ENCODE measurements at regions not wholly inside any gene's neighbourhood (a gene's known extent, or its start where the extent isn't known, plus 50 kb on each side); places are given as distances from the start of the nearest gene placed in this dataset.

- Mint-ChIP-seq H3K27me3 (no peaks in the 10 kb centered on the region), H3K4me1 (no peaks in the 10 kb centered on the region), H3K4me3 (no peak overlapping the region), H3K36me3 (peaks cover 0 to 3% (median 0%) of the 10 kb centered on the region in 5 donors), H3K27ac (no peak overlapping the region), H3K9me3 (peaks cover 0 to 3% (median 0%) of the 10 kb centered on the region in 11 donors)
- H3K4me1 ChIP-seq (ENCODE audit: control insufficient read depth in 2 of 2, insufficient read depth in 2 of 2, low read length in 2 of 2), result no peaks in the 10 kb centered on the region
- ATAC-seq, result no peak
- H3K9me3 ChIP-seq (ENCODE audit: control insufficient read depth in 2 of 3, low read length in 3 of 3), result no peaks in the 10 kb centered on the region
- CTCF ChIA-PET, result no interaction called here
- H3K27ac ChIP-seq (ENCODE audit: low read depth, low read length), result no peak overlapping the region
- no peak overlapping the region for H3K4me3 ChIP-seq (ENCODE audit: low read length)
- POLR2A ChIA-PET, result no interaction called here
- H3K36me3 ChIP-seq (ENCODE audit: control insufficient read depth in 2 of 3, insufficient read depth in 3 of 3, low read length in 3 of 3), result no peaks in the 10 kb centered on the region
- DNase-seq, result no peak
- intact Hi-C loops (cut with micrococcal nuclease), result no loop called here
- no peaks in the 10 kb centered on the region for H3K27me3 ChIP-seq (ENCODE audit: control insufficient read depth in 2 of 2, insufficient read depth in 2 of 2, low read length in 2 of 2)
Measured at GRCh38 chr3:176416870-176417269, 780.4 kb downstream of the TBL1XR1 start.

DNA sequence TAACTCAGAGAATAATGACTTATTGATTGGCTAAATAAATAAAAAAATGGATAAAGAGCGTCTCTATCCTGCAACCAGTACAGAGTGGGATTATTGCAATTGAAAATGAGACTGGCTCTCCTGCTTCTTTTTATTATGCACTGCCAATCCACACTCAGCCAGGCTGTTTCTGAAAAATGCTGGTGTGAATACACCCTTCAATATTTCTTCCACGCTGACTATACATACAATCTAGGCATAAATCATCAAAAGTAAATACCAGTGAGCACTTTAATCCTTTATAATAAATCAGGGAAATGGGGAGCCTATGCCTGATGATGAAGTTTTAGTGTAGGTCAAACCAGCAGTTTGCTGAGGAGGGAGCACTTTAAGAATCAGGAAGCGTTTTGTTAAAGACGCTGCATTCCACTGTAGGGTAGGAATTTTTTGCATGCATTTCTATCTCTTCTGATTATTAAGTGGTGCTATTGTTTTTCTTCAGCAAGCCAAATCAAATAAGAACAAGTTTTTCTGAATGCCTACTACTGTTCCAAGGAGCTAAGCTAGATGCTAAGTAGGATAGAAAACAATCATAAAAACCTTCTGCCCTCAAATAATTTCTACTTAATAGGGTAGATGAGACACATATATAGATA is 781.5 kb downstream of the TBL1XR1 start:
- ATAC-seq (no peak), DNase-seq (no peak)
- Mint-ChIP-seq H3K4me1 (no peaks in the 10 kb centered on the region), H3K4me3 (no peak overlapping the region), H3K27me3 (no peaks in the 10 kb centered on the region), H3K27ac (no peak overlapping the region), H3K36me3 (peaks cover 0 to 3% (median 0%) of the 10 kb centered on the region in 5 donors), H3K9me3 (peaks cover 0 to 3% (median 0%) of the 10 kb centered on the region in 11 donors)
- H3K4me1 ChIP-seq (ENCODE audit: control insufficient read depth in 2 of 2, insufficient read depth in 2 of 2, low read length in 2 of 2), result no peaks in the 10 kb centered on the region
- no peak overlapping the region for H3K4me3 ChIP-seq (ENCODE audit: low read length)
- CTCF ChIA-PET, result no interaction called here
- POLR2A ChIA-PET, result no interaction called here
- no peaks in the 10 kb centered on the region for H3K9me3 ChIP-seq (ENCODE audit: control insufficient read depth in 2 of 3, low read length in 3 of 3)
- intact Hi-C loops (cut with micrococcal nuclease), result no loop called here
- H3K27ac ChIP-seq (ENCODE audit: low read depth, low read length), result no peak overlapping the region
- no peaks in the 10 kb centered on the region for H3K36me3 ChIP-seq (ENCODE audit: control insufficient read depth in 2 of 3, insufficient read depth in 3 of 3, low read length in 3 of 3)
- no peaks in the 10 kb centered on the region for H3K27me3 ChIP-seq (ENCODE audit: control insufficient read depth in 2 of 2, insufficient read depth in 2 of 2, low read length in 2 of 2)

DNA sequence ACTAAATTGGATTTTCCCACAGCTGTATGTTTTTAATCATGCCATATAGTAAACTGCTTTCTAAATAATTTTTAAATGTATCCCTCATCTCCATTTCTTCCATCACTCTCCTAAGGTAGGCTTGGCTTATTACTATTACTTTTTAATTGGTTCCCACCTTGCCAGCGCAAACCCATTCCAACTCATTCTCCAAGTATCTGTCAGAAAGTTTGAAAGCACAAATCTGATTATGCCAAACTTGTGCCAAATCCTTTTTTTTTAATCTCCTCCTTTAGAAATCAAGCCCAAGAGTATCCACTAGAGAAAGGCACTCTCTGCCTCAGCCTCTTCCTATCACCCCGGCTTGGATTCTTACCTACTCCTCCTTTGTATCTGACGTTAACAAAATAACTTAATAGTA is 784.5 kb downstream of the TBL1XR1 start:
- H3K9me3 Mint-ChIP-seq, result peaks cover 0 to 3% (median 0%) of the 10 kb centered on the region in 11 donors
- ChIA-PET POLR2A (no interaction called here), CTCF (no interaction called here)
- H3K27ac ChIP-seq (ENCODE audit: low read depth, low read length), result no peak overlapping the region
- no peaks in the 10 kb centered on the region for H3K4me1 Mint-ChIP-seq
- no peak overlapping the region for H3K4me3 ChIP-seq (ENCODE audit: low read length)
- no peaks in the 10 kb centered on the region for H3K9me3 ChIP-seq (ENCODE audit: control insufficient read depth in 2 of 3, low read length in 3 of 3)
- no peaks in the 10 kb centered on the region for H3K4me1 ChIP-seq (ENCODE audit: control insufficient read depth in 2 of 2, insufficient read depth in 2 of 2, low read length in 2 of 2)
- intact Hi-C loops (cut with micrococcal nuclease), result no loop called here
- ATAC-seq (no peak), DNase-seq (no peak)
- no peaks in the 10 kb centered on the region for H3K36me3 ChIP-seq (ENCODE audit: control insufficient read depth in 2 of 3, insufficient read depth in 3 of 3, low read length in 3 of 3)
- H3K36me3 Mint-ChIP-seq, result peaks cover 0 to 3% (median 0%) of the 10 kb centered on the region in 5 donors
- H3K4me3 Mint-ChIP-seq, result no peak overlapping the region
- no peak overlapping the region for H3K27ac Mint-ChIP-seq
- H3K27me3 Mint-ChIP-seq, result no peaks in the 10 kb centered on the region
- H3K27me3 ChIP-seq (ENCODE audit: control insufficient read depth in 2 of 2, insufficient read depth in 2 of 2, low read length in 2 of 2), result no peaks in the 10 kb centered on the region

DNA sequence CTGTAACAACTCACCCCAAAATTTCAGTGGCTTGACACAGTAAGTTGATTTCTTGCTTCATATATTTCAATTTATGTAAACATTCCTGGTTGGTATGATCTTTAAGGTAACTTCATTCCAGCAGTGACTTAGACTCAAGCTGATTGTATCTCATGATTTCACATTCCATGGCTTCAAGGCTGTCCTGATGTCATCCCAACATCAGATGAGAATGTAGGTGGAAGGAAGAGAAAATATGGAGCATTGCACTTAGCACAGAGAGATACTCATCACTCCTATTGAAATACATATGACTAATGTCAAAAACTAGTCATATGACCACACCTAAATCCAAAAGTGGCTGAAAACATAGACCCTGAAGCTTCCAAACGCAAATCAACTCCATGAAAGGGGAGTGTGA is 793.8 kb downstream of the TBL1XR1 start:
- ATAC-seq, result no peak
- POLR2A ChIA-PET, result no interaction called here
- H3K4me3 Mint-ChIP-seq, result no peak overlapping the region
- H3K4me3 ChIP-seq (ENCODE audit: low read length), result no peak overlapping the region
- no peaks in the 10 kb centered on the region for H3K4me1 ChIP-seq (ENCODE audit: control insufficient read depth in 2 of 2, insufficient read depth in 2 of 2, low read length in 2 of 2)
- intact Hi-C loops (cut with micrococcal nuclease), result no loop called here
- H3K36me3 ChIP-seq (ENCODE audit: control insufficient read depth in 2 of 3, insufficient read depth in 3 of 3, low read length in 3 of 3), result no peaks in the 10 kb centered on the region
- no peak overlapping the region for H3K27ac ChIP-seq (ENCODE audit: low read depth, low read length)
- H3K9me3 ChIP-seq (ENCODE audit: control insufficient read depth in 2 of 3, low read length in 3 of 3), result no peaks in the 10 kb centered on the region
- H3K9me3 Mint-ChIP-seq, result peaks cover 0 to 20% (median 3%) of the 10 kb centered on the region in 11 donors
- CTCF ChIA-PET, result no interaction called here
- H3K36me3 Mint-ChIP-seq, result no peaks in the 10 kb centered on the region
- H3K27me3 Mint-ChIP-seq, result no peaks in the 10 kb centered on the region
- H3K27me3 ChIP-seq (ENCODE audit: control insufficient read depth in 2 of 2, insufficient read depth in 2 of 2, low read length in 2 of 2), result no peaks in the 10 kb centered on the region
- DNase-seq, result no peak
- H3K4me1 Mint-ChIP-seq, result no peaks in the 10 kb centered on the region
- no peak overlapping the region for H3K27ac Mint-ChIP-seq

DNA sequence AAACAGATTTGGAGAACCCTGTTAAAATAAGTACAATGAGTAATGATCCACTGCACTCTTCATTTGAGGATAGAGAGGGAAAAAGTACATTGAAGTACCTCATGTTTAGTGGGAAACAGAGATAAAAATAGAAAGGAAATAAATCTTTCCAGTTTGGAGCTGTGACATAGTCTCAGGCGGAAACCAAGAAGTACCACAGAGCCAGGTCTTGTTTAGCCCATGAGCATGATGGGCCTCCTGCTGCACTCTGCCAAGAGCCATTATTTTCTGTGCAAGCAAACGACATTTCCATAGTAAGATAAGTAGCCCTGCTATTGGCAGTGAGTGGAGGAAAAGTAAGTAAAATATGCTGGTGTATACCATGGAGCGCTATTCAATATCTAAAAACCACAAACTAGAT is 796.1 kb downstream of the TBL1XR1 start:
- Mint-ChIP-seq H3K4me3 (no peak overlapping the region), H3K36me3 (no peaks in the 10 kb centered on the region), H3K9me3 (peaks cover 1 to 25% (median 7%) of the 10 kb centered on the region in 11 donors), H3K4me1 (no peaks in the 10 kb centered on the region), H3K27me3 (no peaks in the 10 kb centered on the region), H3K27ac (no peak overlapping the region)
- H3K36me3 ChIP-seq (ENCODE audit: control insufficient read depth in 2 of 3, insufficient read depth in 3 of 3, low read length in 3 of 3), result no peaks in the 10 kb centered on the region
- H3K9me3 ChIP-seq (ENCODE audit: control insufficient read depth in 2 of 3, low read length in 3 of 3), result no peaks in the 10 kb centered on the region
- ATAC-seq, result no peak
- no peaks in the 10 kb centered on the region for H3K27me3 ChIP-seq (ENCODE audit: control insufficient read depth in 2 of 2, insufficient read depth in 2 of 2, low read length in 2 of 2)
- intact Hi-C loops (cut with micrococcal nuclease), result no loop called here
- H3K4me3 ChIP-seq (ENCODE audit: low read length), result no peak overlapping the region
- CTCF ChIA-PET, result no interaction called here
- POLR2A ChIA-PET, result no interaction called here
- DNase-seq, result no peak
- H3K4me1 ChIP-seq (ENCODE audit: control insufficient read depth in 2 of 2, insufficient read depth in 2 of 2, low read length in 2 of 2), result no peaks in the 10 kb centered on the region
- no peak overlapping the region for H3K27ac ChIP-seq (ENCODE audit: low read depth, low read length)

DNA sequence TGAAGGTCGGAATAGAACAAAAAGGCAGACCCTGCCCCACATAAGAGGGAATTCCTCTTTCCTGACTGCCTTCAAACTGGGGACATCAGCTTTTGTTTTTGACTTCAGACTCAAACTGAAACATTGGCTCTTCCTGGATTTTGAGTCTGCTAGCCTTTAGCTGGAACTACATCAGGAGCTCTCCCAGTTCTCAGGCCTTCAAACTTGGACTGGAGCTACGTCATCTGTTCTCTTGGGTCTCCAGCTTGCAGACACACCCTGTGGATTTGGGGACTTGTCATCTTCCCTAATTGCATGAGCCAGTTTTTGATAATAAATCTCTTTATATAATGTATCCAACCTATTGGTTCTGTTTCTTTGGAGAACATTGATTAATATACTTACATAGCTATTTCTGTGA is 798.1 kb downstream of the TBL1XR1 start:
- POLR2A ChIA-PET, result no interaction called here

DNA sequence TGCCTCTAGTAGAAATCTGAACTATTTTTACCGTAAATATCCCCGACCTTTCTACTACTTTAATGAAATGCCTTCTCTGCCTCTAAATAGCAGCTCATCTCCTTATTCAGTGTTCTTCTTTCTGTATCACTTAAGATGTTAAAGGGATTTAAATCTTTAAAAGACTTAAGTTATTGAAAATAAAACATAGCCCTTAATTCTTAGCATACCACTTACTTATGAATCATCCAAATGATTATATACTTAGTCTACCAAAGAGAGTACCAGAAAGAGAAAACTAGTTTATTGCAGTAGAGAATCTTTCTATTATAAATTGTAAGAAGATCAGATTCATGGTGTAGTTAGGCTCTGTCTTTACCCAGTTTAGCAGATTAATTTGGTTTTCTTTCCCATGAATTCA is 802.0 kb downstream of the TBL1XR1 start:
- Histone ChIP-seq H3K4me1 (ENCODE audit: control insufficient read depth in 2 of 2, insufficient read depth in 2 of 2, low read length in 2 of 2) (no peaks in the 10 kb centered on the region), H3K4me3 (ENCODE audit: low read length) (no peak overlapping the region), H3K36me3 (ENCODE audit: control insufficient read depth in 2 of 3, insufficient read depth in 3 of 3, low read length in 3 of 3) (no peaks in the 10 kb centered on the region), H3K9me3 (ENCODE audit: control insufficient read depth in 2 of 3, low read length in 3 of 3) (no peaks in the 10 kb centered on the region), H3K27ac (ENCODE audit: low read depth, low read length) (no peak overlapping the region), H3K27me3 (ENCODE audit: control insufficient read depth in 2 of 2, insufficient read depth in 2 of 2, low read length in 2 of 2) (no peaks in the 10 kb centered on the region)
- DNase-seq (no peak), ATAC-seq (no peak)
- ChIA-PET POLR2A (no interaction called here), CTCF (no interaction called here)
- intact Hi-C loops (cut with micrococcal nuclease), result no loop called here
- no peak overlapping the region for H3K4me3 Mint-ChIP-seq
- no peaks in the 10 kb centered on the region for H3K27me3 Mint-ChIP-seq
- H3K4me1 Mint-ChIP-seq, result no peaks in the 10 kb centered on the region
- peaks cover 6 to 39% (median 15%) of the 10 kb centered on the region in 11 donors for H3K9me3 Mint-ChIP-seq
- no peak overlapping the region for H3K27ac Mint-ChIP-seq
- peaks cover 0 to 6% (median 0%) of the 10 kb centered on the region in 5 donors for H3K36me3 Mint-ChIP-seq

More for the DNA sequence above, 798.1 kb downstream of the TBL1XR1 start:
- no peak for ATAC-seq
- Histone ChIP-seq H3K27me3 (ENCODE audit: control insufficient read depth in 2 of 2, insufficient read depth in 2 of 2, low read length in 2 of 2) (no peaks in the 10 kb centered on the region), H3K27ac (ENCODE audit: low read depth, low read length) (no peak overlapping the region), H3K36me3 (ENCODE audit: control insufficient read depth in 2 of 3, insufficient read depth in 3 of 3, low read length in 3 of 3) (no peaks in the 10 kb centered on the region), H3K4me3 (ENCODE audit: low read length) (no peak overlapping the region), H3K9me3 (ENCODE audit: control insufficient read depth in 2 of 3, low read length in 3 of 3) (no peaks in the 10 kb centered on the region), H3K4me1 (ENCODE audit: control insufficient read depth in 2 of 2, insufficient read depth in 2 of 2, low read length in 2 of 2) (no peaks in the 10 kb centered on the region)
- H3K27ac Mint-ChIP-seq, result no peak overlapping the region
- no peaks in the 10 kb centered on the region for H3K4me1 Mint-ChIP-seq
- no peak overlapping the region for H3K4me3 Mint-ChIP-seq
- H3K36me3 Mint-ChIP-seq, result no peaks in the 10 kb centered on the region
- intact Hi-C loops (cut with micrococcal nuclease), result no loop called here
- no peak for DNase-seq
- CTCF ChIA-PET, result no interaction called here
- no peaks in the 10 kb centered on the region for H3K27me3 Mint-ChIP-seq
- H3K9me3 Mint-ChIP-seq, result peaks cover 3 to 29% (median 10%) of the 10 kb centered on the region in 11 donors
